ENCODE measurements at regions not wholly inside any gene's neighbourhood (a gene's known extent, or its start where the extent isn't known, plus 50 kb on each side); places are given as distances from the start of the nearest gene placed in this dataset.
"Not testable (repeated sequence)": the region's sequence is repeated elsewhere in the genome, so short reads cannot be mapped to it uniquely, and the experiment has no call there.

DNA sequence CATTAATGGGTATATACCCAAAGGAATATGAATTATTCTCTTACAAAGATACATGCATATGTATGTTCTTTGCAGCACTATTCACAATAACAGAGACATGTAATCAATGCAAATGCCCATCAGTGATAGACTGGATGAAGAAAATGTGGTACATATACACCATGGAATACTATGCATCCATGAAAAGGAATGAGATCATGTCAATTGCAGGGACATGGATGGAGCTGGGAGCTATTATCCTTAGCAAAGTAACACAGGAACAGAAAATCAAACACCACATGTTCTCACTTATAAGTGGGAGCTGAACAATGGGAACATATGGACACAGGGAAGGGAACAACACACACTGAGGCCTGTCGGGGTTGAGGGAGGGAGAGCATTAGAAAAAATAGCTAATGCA, 141.1 kb upstream of the HS3ST4 start:
- Mint-ChIP-seq H3K4me3 (no peak overlapping the region), H3K4me1 (ENCODE audit: unreplicated experiment) (peaks cover 21% of the 10 kb centered on the region), H3K36me3 (no peaks in the 10 kb centered on the region), H3K9me3 (peaks cover 20% of the 10 kb centered on the region), H3K27me3 (no peaks in the 10 kb centered on the region), H3K27ac (no peak overlapping the region)
- TF ChIP-seq, protein P1, sequence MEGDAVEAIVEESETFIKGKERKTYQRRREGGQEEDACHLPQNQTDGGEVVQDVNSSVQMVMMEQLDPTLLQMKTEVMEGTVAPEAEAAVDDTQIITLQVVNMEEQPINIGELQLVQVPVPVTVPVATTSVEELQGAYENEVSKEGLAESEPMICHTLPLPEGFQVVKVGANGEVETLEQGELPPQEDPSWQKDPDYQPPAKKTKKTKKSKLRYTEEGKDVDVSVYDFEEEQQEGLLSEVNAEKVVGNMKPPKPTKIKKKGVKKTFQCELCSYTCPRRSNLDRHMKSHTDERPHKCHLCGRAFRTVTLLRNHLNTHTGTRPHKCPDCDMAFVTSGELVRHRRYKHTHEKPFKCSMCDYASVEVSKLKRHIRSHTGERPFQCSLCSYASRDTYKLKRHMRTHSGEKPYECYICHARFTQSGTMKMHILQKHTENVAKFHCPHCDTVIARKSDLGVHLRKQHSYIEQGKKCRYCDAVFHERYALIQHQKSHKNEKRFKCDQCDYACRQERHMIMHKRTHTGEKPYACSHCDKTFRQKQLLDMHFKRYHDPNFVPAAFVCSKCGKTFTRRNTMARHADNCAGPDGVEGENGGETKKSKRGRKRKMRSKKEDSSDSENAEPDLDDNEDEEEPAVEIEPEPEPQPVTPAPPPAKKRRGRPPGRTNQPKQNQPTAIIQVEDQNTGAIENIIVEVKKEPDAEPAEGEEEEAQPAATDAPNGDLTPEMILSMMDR (conservative IDR thresholded peaks at IDR 0.05) = no peak
- no peak for DNase-seq (ENCODE audit: extremely low spot score, unreplicated experiment)

DNA sequence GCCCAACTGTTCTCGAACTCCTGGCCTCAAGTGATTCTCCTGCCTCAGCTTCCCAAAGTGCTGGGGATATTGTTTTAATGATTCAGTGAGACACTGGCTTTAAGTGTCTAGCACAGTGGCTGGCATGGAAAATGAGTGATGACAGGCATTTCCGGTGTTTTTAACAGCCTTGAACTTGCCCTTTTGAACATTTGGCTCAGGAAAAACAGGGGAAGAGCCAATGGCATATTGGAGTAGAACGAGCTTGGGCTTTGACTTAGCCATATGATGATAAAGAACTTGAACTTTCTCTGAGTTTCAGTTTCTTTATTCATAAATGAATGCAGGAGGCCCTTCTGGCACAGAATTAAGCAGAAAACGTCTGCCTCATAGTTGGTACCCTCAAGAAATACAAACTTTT, 145.0 kb upstream of the HS3ST4 start:
- no peak for DNase-seq (ENCODE audit: extremely low spot score, unreplicated experiment)
- H3K4me1 Mint-ChIP-seq (ENCODE audit: unreplicated experiment) = no peaks in the 10 kb centered on the region
- peaks cover 2% of the 10 kb centered on the region for H3K27me3 Mint-ChIP-seq
- no peaks in the 10 kb centered on the region for H3K36me3 Mint-ChIP-seq
- no peak overlapping the region for H3K27ac Mint-ChIP-seq
- H3K4me3 Mint-ChIP-seq = no peak overlapping the region
- H3K9me3 Mint-ChIP-seq = no peaks in the 10 kb centered on the region
- TF ChIP-seq, protein P1 (conservative IDR thresholded peaks at IDR 0.05) = no peak

DNA sequence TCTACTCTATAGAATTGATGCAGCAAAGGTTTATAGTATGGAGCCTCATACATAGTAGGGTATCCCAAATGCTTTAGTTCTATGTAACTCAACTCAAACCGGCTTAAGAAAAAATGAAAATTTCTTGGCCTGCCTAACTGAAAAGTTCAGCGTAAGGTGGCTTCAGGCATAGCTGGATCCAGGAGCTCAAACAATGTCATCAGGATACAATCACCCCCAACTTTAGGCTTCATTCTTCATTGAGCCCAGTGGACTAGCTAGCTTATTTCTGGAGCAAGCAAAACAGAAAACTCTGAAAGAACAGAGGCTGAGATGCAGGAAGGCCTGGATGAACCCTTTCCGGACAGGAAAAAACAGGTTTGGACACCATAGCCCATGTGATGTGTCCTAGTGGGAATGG, 147.5 kb upstream of the HS3ST4 start:
- no peak for DNase-seq (ENCODE audit: extremely low spot score, unreplicated experiment)
- no peak overlapping the region for H3K27ac Mint-ChIP-seq
- no peaks in the 10 kb centered on the region for H3K9me3 Mint-ChIP-seq
- H3K4me1 Mint-ChIP-seq (ENCODE audit: unreplicated experiment) = no peaks in the 10 kb centered on the region
- H3K4me3 Mint-ChIP-seq = no peak overlapping the region
- H3K27me3 Mint-ChIP-seq = peaks cover 4% of the 10 kb centered on the region
- H3K36me3 Mint-ChIP-seq = no peaks in the 10 kb centered on the region
- TF ChIP-seq, protein P1 (conservative IDR thresholded peaks at IDR 0.05) = no peak

DNA sequence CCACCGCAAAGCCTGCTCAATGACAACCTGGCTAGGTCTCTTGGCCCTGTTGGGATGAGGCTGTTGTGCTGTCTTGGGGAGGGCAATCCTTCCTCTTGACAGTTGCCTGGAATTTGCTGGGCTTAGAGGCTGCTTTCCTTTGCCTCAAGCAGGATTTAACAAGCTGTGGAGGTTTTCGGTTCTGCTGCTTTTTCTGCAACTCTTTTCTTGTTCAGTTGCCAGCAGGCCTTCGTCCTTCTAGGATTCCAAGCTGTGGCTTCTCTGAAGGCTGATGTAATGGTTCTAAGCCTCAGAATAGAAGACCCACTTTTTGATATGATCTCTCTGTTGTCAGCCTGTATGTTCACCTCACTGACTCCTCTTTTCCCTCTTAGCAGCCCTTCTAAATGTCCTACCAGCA, 149.5 kb upstream of the HS3ST4 start:
- TF ChIP-seq, protein P1 (conservative IDR thresholded peaks at IDR 0.05) = no peak
- no peak overlapping the region for H3K27ac Mint-ChIP-seq
- H3K4me1 Mint-ChIP-seq (ENCODE audit: unreplicated experiment) = no peaks in the 10 kb centered on the region
- H3K9me3 Mint-ChIP-seq = no peaks in the 10 kb centered on the region
- DNase-seq (ENCODE audit: extremely low spot score, unreplicated experiment) = no peak
- no peak overlapping the region for H3K4me3 Mint-ChIP-seq
- H3K27me3 Mint-ChIP-seq = peaks cover 4% of the 10 kb centered on the region
- H3K36me3 Mint-ChIP-seq = no peaks in the 10 kb centered on the region

DNA sequence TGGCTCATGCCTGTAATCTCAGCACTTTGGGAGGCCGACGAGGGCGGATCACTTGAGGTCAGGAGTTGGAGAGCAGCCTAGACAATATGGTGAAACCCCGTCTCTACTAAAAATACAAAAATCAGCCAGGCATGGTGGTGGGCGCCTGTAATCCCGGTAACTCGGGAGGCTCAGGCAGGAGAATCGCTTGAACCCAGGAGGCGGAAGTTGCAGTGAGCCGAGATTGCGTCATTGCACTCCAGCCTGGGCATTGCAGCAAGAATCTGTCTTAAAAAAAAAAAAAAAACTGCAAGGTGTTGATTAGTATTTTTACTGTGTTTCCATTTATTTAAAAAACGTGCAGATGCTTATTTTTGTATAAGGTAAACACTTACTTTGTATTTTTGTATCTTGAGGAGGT, 152.0 kb upstream of the HS3ST4 start:
- not testable (repeated sequence) for DNase-seq (ENCODE audit: extremely low spot score, unreplicated experiment); H3K4me3 Mint-ChIP-seq; H3K36me3 Mint-ChIP-seq; H3K27me3 Mint-ChIP-seq; H3K9me3 Mint-ChIP-seq; H3K4me1 Mint-ChIP-seq (ENCODE audit: unreplicated experiment); H3K27ac Mint-ChIP-seq

DNA sequence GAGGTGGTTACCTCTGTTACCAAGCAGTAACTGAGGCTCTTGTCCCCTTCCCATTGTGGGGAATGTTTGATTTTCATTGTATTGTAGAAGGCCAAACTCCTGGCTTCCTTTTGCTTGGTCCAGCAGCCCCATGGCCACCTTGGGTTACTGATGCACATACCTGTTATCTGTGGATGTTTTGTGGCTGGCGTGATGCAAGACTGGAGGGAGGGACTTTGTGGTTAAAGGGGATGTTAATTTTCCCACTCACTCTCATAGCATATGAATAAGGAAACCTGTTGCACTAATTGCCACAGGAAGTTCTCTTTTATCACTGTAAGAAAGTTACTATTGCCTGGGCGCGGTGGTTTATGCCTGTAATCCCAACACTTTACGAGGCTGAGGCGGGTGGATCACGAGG, 168.6 kb upstream of the HS3ST4 start:
- no peaks in the 10 kb centered on the region for H3K4me1 Mint-ChIP-seq (ENCODE audit: unreplicated experiment)

More for the DNA sequence above, 168.6 kb upstream of the HS3ST4 start:
- TF ChIP-seq, protein P1 (conservative IDR thresholded peaks at IDR 0.05) = no peak
- Mint-ChIP-seq H3K36me3 (no peaks in the 10 kb centered on the region), H3K9me3 (no peaks in the 10 kb centered on the region), H3K27ac (no peak overlapping the region), H3K27me3 (no peaks in the 10 kb centered on the region), H3K4me3 (no peak overlapping the region)
- no peak for DNase-seq (ENCODE audit: extremely low spot score, unreplicated experiment)

Data from type B pancreatic cell (in vitro differentiated cells).